ENCODE measurements at regions not wholly inside any gene's neighbourhood (a gene's known extent, or its start where the extent isn't known, plus 50 kb on each side); places are given as distances from the start of the nearest gene placed in this dataset.
A peak's percentile ranks its signal among the peaks of the same experiment; 100 is the strongest.

- no peaks in the 10 kb centered on the region for H3K9me3 ChIP-seq (ENCODE audit: low read depth)
- peaks cover 33% of the 10 kb centered on the region for H3K4me1 ChIP-seq (ENCODE audit: insufficient read depth)
- no peaks in the 10 kb centered on the region for H3K79me2 ChIP-seq (ENCODE audit: insufficient read depth)
- WGBS, 2 experiments (ENCODE audit: low coverage in 1 of 2, low lambda C conversion rate in 2 of 2, missing lambda C conversion rate in 2 of 2), result 94 to 100% methylated on average over 2 of the region's 2 CpGs
- H4K20me1 ChIP-seq (ENCODE audit: insufficient read depth), result no peaks in the 10 kb centered on the region
- no peak overlapping the region for H3K4me2 ChIP-seq (ENCODE audit: unreplicated experiment)
- no peak for TF ChIP-seq EZH2 (IDR thresholded peaks at IDR 0.05; ENCODE audit: insufficient read depth, poor library complexity, severe bottlenecking)
- TF ChIP-seq EZH2phosphoT487 (IDR thresholded peaks at IDR 0.05; ENCODE audit: insufficient read depth, low read depth), result no peak
- H3K9ac ChIP-seq, result no peak overlapping the region
- no peak for DNase-seq
- in situ Hi-C loops (cut with MboI), result no loop called here
- no peak overlapping the region for H2AFZ ChIP-seq
- H3K9me2 ChIP-seq (ENCODE audit: insufficient read depth), result no peaks in the 10 kb centered on the region
- H3K27me3 ChIP-seq (replicated peaks; ENCODE audit: insufficient read depth), result no peaks in the 10 kb centered on the region
- no peak overlapping the region for H3K4me3 ChIP-seq
- H3K36me3 ChIP-seq (ENCODE audit: low read depth), result no peaks in the 10 kb centered on the region
- H3F3A ChIP-seq (ENCODE audit: insufficient read depth), result peaks cover 16% of the 10 kb centered on the region
- no peak overlapping the region for H3K27ac ChIP-seq
These were observed 102.9 kb upstream of the EOLA2 start for GRCh38 chrX:150041208-150041607.

- no peaks in the 10 kb centered on the region for H3K27me3 ChIP-seq (replicated peaks; ENCODE audit: insufficient read depth)
- H3K4me3 ChIP-seq, result no peak overlapping the region
- no peaks in the 10 kb centered on the region for H3K79me2 ChIP-seq (ENCODE audit: insufficient read depth)
- H3K36me3 ChIP-seq (ENCODE audit: low read depth), result no peaks in the 10 kb centered on the region
- peaks cover 12% of the 10 kb centered on the region for H3K4me1 ChIP-seq (ENCODE audit: insufficient read depth)
- no peak overlapping the region for H3K27ac ChIP-seq
- H3K9me2 ChIP-seq (ENCODE audit: insufficient read depth), result no peaks in the 10 kb centered on the region
- H4K20me1 ChIP-seq (ENCODE audit: insufficient read depth), result no peaks in the 10 kb centered on the region
- no peak overlapping the region for H2AFZ ChIP-seq
- no peaks in the 10 kb centered on the region for H3F3A ChIP-seq (ENCODE audit: insufficient read depth)
- H3K9me3 ChIP-seq (ENCODE audit: low read depth), result no peaks in the 10 kb centered on the region
- 36 to 38% methylated on average over 1 to 2 of the region's 2 CpGs for WGBS, 2 experiments (ENCODE audit: low coverage in 1 of 2, low lambda C conversion rate in 2 of 2, missing lambda C conversion rate in 2 of 2)
- no peak overlapping the region for H3K9ac ChIP-seq
- in situ Hi-C loops (cut with MboI), result no loop called here
- peak; percentile 24 for DNase-seq
- no peak for TF ChIP-seq EZH2phosphoT487 (IDR thresholded peaks at IDR 0.05; ENCODE audit: insufficient read depth, low read depth)
- TF ChIP-seq EZH2 (IDR thresholded peaks at IDR 0.05; ENCODE audit: insufficient read depth, poor library complexity, severe bottlenecking), result no peak
- H3K4me2 ChIP-seq (ENCODE audit: unreplicated experiment), result no peak overlapping the region
These were observed 106.3 kb upstream of the EOLA2 start for GRCh38 chrX:150044556-150044955.

- Histone ChIP-seq H3F3A (ENCODE audit: insufficient read depth) (no peaks in the 10 kb centered on the region), H4K20me1 (ENCODE audit: insufficient read depth) (no peaks in the 10 kb centered on the region), H3K4me3 (no peak overlapping the region), H3K79me2 (ENCODE audit: insufficient read depth) (no peaks in the 10 kb centered on the region), H3K27me3 (replicated peaks; ENCODE audit: insufficient read depth) (no peaks in the 10 kb centered on the region), H2AFZ (no peak overlapping the region), H3K4me1 (ENCODE audit: insufficient read depth) (peaks cover 12% of the 10 kb centered on the region), H3K4me2 (ENCODE audit: unreplicated experiment) (no peak overlapping the region), H3K9me3 (ENCODE audit: low read depth) (no peaks in the 10 kb centered on the region), H3K36me3 (ENCODE audit: low read depth) (no peaks in the 10 kb centered on the region), H3K27ac (no peak overlapping the region), H3K9me2 (ENCODE audit: insufficient read depth) (no peaks in the 10 kb centered on the region), H3K9ac (no peak overlapping the region)
- TF ChIP-seq EZH2phosphoT487 (IDR thresholded peaks at IDR 0.05; ENCODE audit: insufficient read depth, low read depth) (no peak), EZH2 (IDR thresholded peaks at IDR 0.05; ENCODE audit: insufficient read depth, poor library complexity, severe bottlenecking) (no peak)
- DNase-seq, result peak; percentile 37
- in situ Hi-C loops (cut with MboI), result no loop called here
- 20 to 33% methylated on average over 3 to 4 of the region's 4 CpGs for WGBS, 2 experiments (ENCODE audit: low coverage in 1 of 2, low lambda C conversion rate in 2 of 2, missing lambda C conversion rate in 2 of 2)
These were observed 109.5 kb upstream of the EOLA2 start for GRCh38 chrX:150047818-150048217.

- Histone ChIP-seq H3K9me3 (ENCODE audit: low read depth) (no peaks in the 10 kb centered on the region), H2AFZ (no peak overlapping the region), H3K4me2 (ENCODE audit: unreplicated experiment) (no peak overlapping the region), H4K20me1 (ENCODE audit: insufficient read depth) (no peaks in the 10 kb centered on the region), H3K9me2 (ENCODE audit: insufficient read depth) (no peaks in the 10 kb centered on the region), H3K27me3 (replicated peaks; ENCODE audit: insufficient read depth) (no peaks in the 10 kb centered on the region), H3K36me3 (ENCODE audit: low read depth) (no peaks in the 10 kb centered on the region), H3K27ac (no peak overlapping the region), H3F3A (ENCODE audit: insufficient read depth) (no peaks in the 10 kb centered on the region), H3K9ac (no peak overlapping the region), H3K79me2 (ENCODE audit: insufficient read depth) (no peaks in the 10 kb centered on the region), H3K4me3 (no peak overlapping the region), H3K4me1 (ENCODE audit: insufficient read depth) (peaks cover 6% of the 10 kb centered on the region)
- TF ChIP-seq EZH2phosphoT487 (IDR thresholded peaks at IDR 0.05; ENCODE audit: insufficient read depth, low read depth), result no peak
- TF ChIP-seq EZH2 (IDR thresholded peaks at IDR 0.05; ENCODE audit: insufficient read depth, poor library complexity, severe bottlenecking), result no peak
- in situ Hi-C loops (cut with MboI), result no loop called here
- 52 to 59% methylated on average over 2 of the region's 2 CpGs for WGBS, 2 experiments (ENCODE audit: low coverage in 1 of 2, low lambda C conversion rate in 2 of 2, missing lambda C conversion rate in 2 of 2)
- DNase-seq, result no peak
These were observed 111.4 kb upstream of the EOLA2 start for GRCh38 chrX:150049647-150050046.

- DNase-seq, result no peak
- H3K4me3 ChIP-seq, result no peak overlapping the region
- peaks cover 4% of the 10 kb centered on the region; the same call in 1 of the 2 replicates for H3K4me1 ChIP-seq (ENCODE audit: insufficient read depth)
- H3K9ac ChIP-seq, result no peak overlapping the region
- no peaks in the 10 kb centered on the region for H3K9me2 ChIP-seq (ENCODE audit: insufficient read depth)
- H3F3A ChIP-seq (ENCODE audit: insufficient read depth), result no peaks in the 10 kb centered on the region
- no peaks in the 10 kb centered on the region for H3K79me2 ChIP-seq (ENCODE audit: insufficient read depth)
- in situ Hi-C loops (cut with MboI), result no loop called here
- no peak overlapping the region for H3K4me2 ChIP-seq (ENCODE audit: unreplicated experiment)
- H2AFZ ChIP-seq, result no peak overlapping the region
- H3K9me3 ChIP-seq (ENCODE audit: low read depth), result no peaks in the 10 kb centered on the region
- no peaks in the 10 kb centered on the region for H4K20me1 ChIP-seq (ENCODE audit: insufficient read depth)
- no peaks in the 10 kb centered on the region for H3K27me3 ChIP-seq (replicated peaks; ENCODE audit: insufficient read depth)
- no peak for TF ChIP-seq EZH2 (IDR thresholded peaks at IDR 0.05; ENCODE audit: insufficient read depth, poor library complexity, severe bottlenecking)
- no peak for TF ChIP-seq EZH2phosphoT487 (IDR thresholded peaks at IDR 0.05; ENCODE audit: insufficient read depth, low read depth)
- WGBS, 2 experiments (ENCODE audit: low coverage in 1 of 2, low lambda C conversion rate in 2 of 2, missing lambda C conversion rate in 2 of 2), result 100% methylated on average over 1 of the region's 1 CpG
- H3K36me3 ChIP-seq (ENCODE audit: low read depth), result no peaks in the 10 kb centered on the region
- H3K27ac ChIP-seq, result no peak overlapping the region
These were observed 112.1 kb upstream of the EOLA2 start for GRCh38 chrX:150050387-150050786.
